GM19395 (cell line): ENCODE measurements at regions not wholly inside any gene's neighbourhood (a gene's known extent, or its start where the extent isn't known, plus 50 kb on each side); places are given as distances from the start of the nearest gene placed in this dataset.
"Not testable (repeated sequence)": the region's sequence is repeated elsewhere in the genome, so short reads cannot be mapped to it uniquely, and the experiment has no call there.

Experiments used
- ATAC-seq: cut with Tn5 transposase; IDR thresholded peaks from one replicate; pipeline ENCODE4 v1.9.1; 2021; ENCODE audit warnings: mild to moderate bottlenecking, moderate library complexity; ENCODE audit not compliant: unreplicated experiment

- no peak for ATAC-seq
Observed at GRCh38 chr7:149569025-149569725, 71.6 kb upstream of the ZNF746 start.

GRCh38 chr7:149568218-149568617 lies 70.6 kb upstream of the ZNF746 start:
- ATAC-seq, result no peak

- ATAC-seq, result no peak
Observed at GRCh38 chr7:149566103-149566502, 68.5 kb upstream of the ZNF746 start.

- ATAC-seq, result no peak
Observed at GRCh38 chr7:149565096-149565382, 67.4 kb upstream of the ZNF746 start.

GRCh38 chr7:149564340-149565095 lies 66.9 kb upstream of the ZNF746 start:
- no peak for ATAC-seq

- ATAC-seq, result no peak
Observed at GRCh38 chr7:149562602-149563001, 65.0 kb upstream of the ZNF746 start.

- ATAC-seq, result no peak
Observed at GRCh38 chr7:149561072-149561471, 63.5 kb upstream of the ZNF746 start.

- no peak for ATAC-seq
Observed at GRCh38 chr7:149559711-149560110, 62.1 kb upstream of the ZNF746 start.

- no peak for ATAC-seq
Observed at GRCh38 chr7:149558149-149558861, 60.7 kb upstream of the ZNF746 start.

GRCh38 chr7:149556525-149556924 lies 58.9 kb upstream of the ZNF746 start:
- not testable (repeated sequence) for ATAC-seq

- ATAC-seq, result not testable (repeated sequence)
Observed at GRCh38 chr7:149554821-149555220, 57.2 kb upstream of the ZNF746 start.

GRCh38 chr7:149553991-149554390 lies 56.4 kb upstream of the ZNF746 start:
- not testable (repeated sequence) for ATAC-seq

- ATAC-seq, result no peak
Observed at GRCh38 chr7:149552799-149553198, 55.2 kb upstream of the ZNF746 start.
